H1 (cell line): ENCODE measurements at regions not wholly inside any gene's neighbourhood (a gene's known extent, or its start where the extent isn't known, plus 50 kb on each side); places are given as distances from the start of the nearest gene placed in this dataset.

Experiments used
- CBX8 ChIP-seq: fragments of 300-800, 300-1000 bp; sonication (generic); IDR thresholded peaks from 2 replicates; pipeline ENCODE4 v1.7.1; 2016; ENCODE audit warnings: low read depth, low read length, borderline replicate concordance
- EZH2 ChIP-seq: fragments of 200-600 bp; sonication (generic); IDR thresholded peaks from 2 replicates; pipeline ENCODE4 v1.7.1; 2012; ENCODE audit warnings: low read depth, mild to moderate bottlenecking, moderate library complexity, low read length, inconsistent platforms; ENCODE audit not compliant: severe bottlenecking
- USF2 ChIP-seq: IDR thresholded peaks from 2 replicates; pipeline ENCODE4 v1.6.1; 2011; ENCODE audit warnings: low read length, improper control_type of control experiment

GRCh38 chr3:180764481-180764880 is 85.2 kb upstream of the CCDC39 start (continued):
- TF ChIP-seq USF2 (no peak), EZH2 (no peak), CBX8 (no peak)
